Liver (tissue), 8 donors: ENCODE measurements at regions not wholly inside any gene's neighbourhood (a gene's known extent, or its start where the extent isn't known, plus 50 kb on each side); places are given as distances from the start of the nearest gene placed in this dataset.
"Not testable (repeated sequence)": the region's sequence is repeated elsewhere in the genome, so short reads cannot be mapped to it uniquely, and the experiment has no call there.

Source experiments
- DNase-seq: peaks from one replicate; pipeline ENCODE4 v3.0.0-alpha.2; 2017; ENCODE audit warnings: low spot score
- H3K27ac ChIP-seq, 2 donors: one replicate each; pipeline ENCODE4 v1.7.0; 2013; ENCODE audit warnings: inconsistent platforms in 2 of 2, low read length in 2 of 2, control low read depth in 1 of 2, low read depth in 1 of 2, mild to moderate bottlenecking in 1 of 2
- H3K27me3 ChIP-seq, 4 donors: one replicate each; pipeline versions ENCODE4 v1.6.1 to v1.7.0; 2013; ENCODE audit warnings: low read length in 3 of 4, inconsistent platforms in 1 of 4, mild to moderate bottlenecking in 1 of 4, moderate library complexity in 1 of 4; ENCODE audit not compliant: control insufficient read depth in 4 of 4, insufficient read depth in 4 of 4
- H3K36me3 ChIP-seq, 4 donors: one replicate each; pipeline versions ENCODE4 v1.6.1 to v1.7.0; 2013; ENCODE audit warnings: low read length in 3 of 4, mild to moderate bottlenecking in 3 of 4, low read depth in 1 of 4, moderate library complexity in 1 of 4; ENCODE audit not compliant: control insufficient read depth in 4 of 4, insufficient read depth in 3 of 4
- H3K4me1 ChIP-seq, 4 donors: one replicate each; pipeline versions ENCODE4 v1.6.1 to v1.7.0; 2013; ENCODE audit warnings: low read length in 3 of 4, mild to moderate bottlenecking in 3 of 4, moderate library complexity in 1 of 4; ENCODE audit not compliant: control insufficient read depth in 4 of 4, insufficient read depth in 4 of 4
- H3K4me3 ChIP-seq, 3 donors: one replicate each; pipeline versions ENCODE4 v1.6.1 to v1.7.0; 2013; ENCODE audit warnings: low read length in 3 of 3, control low read depth in 1 of 3, low read depth in 1 of 3, mild to moderate bottlenecking in 1 of 3
- H3K9ac ChIP-seq, 2 donors: one replicate each; pipeline ENCODE4 v1.7.0; 2013; ENCODE audit warnings: low read length in 2 of 2, mild to moderate bottlenecking in 2 of 2, moderate library complexity in 2 of 2, control low read depth in 1 of 2, low read depth in 1 of 2
- H3K9me3 ChIP-seq, 4 donors: one replicate each; pipeline versions ENCODE4 v1.6.1 to v1.7.0; 2013; ENCODE audit warnings: low read length in 3 of 4; ENCODE audit not compliant: control insufficient read depth in 4 of 4
- EGR1 ChIP-seq, 2 donors: IDR thresholded peaks; 2 replicates each; pipeline ENCODE4 v1.6.1; 2016 to 2018; ENCODE audit warnings: antibody characterized with exemption in 2 of 2, low read depth in 2 of 2
- FOXA1 ChIP-seq: IDR thresholded peaks from 2 replicates; pipeline ENCODE4 v1.6.1; 2016; ENCODE audit warnings: antibody characterized with exemption
- FOXA2 ChIP-seq: IDR thresholded peaks from 2 replicates; pipeline ENCODE4 v1.6.1; 2016; ENCODE audit warnings: antibody characterized with exemption
- GABPA ChIP-seq, 2 donors: IDR thresholded peaks in 1 of 2; conservative IDR thresholded peaks in 1 of 2; 2 replicates each; pipeline ENCODE4 v1.6.1; 2016; ENCODE audit warnings: antibody characterized with exemption in 2 of 2, mild to moderate bottlenecking in 1 of 2, moderate library complexity in 1 of 2
- HNF4G ChIP-seq: IDR thresholded peaks from 2 replicates; pipeline ENCODE4 v1.6.1; 2016; ENCODE audit warnings: antibody characterized with exemption
- JUND ChIP-seq, 2 donors: IDR thresholded peaks; 2 replicates each; pipeline ENCODE4 v1.6.1; 2016; ENCODE audit warnings: antibody characterized with exemption in 2 of 2
- NR2F2 ChIP-seq: IDR thresholded peaks from 2 replicates; pipeline ENCODE4 v1.6.1; 2016; ENCODE audit warnings: antibody characterized with exemption
- RAD21 ChIP-seq, 2 donors: IDR thresholded peaks; 2 replicates each; pipeline ENCODE4 v1.6.1; 2016; ENCODE audit warnings: antibody characterized with exemption in 2 of 2, mild to moderate bottlenecking in 2 of 2
- SP1 ChIP-seq: IDR thresholded peaks from 2 replicates; pipeline ENCODE4 v1.6.1; 2018; ENCODE audit warnings: antibody characterized with exemption, mild to moderate bottlenecking
- TAF1 ChIP-seq: conservative IDR thresholded peaks from 2 replicates; pipeline ENCODE4 v1.6.1; 2016; ENCODE audit warnings: antibody characterized with exemption, mild to moderate bottlenecking
- YY1 ChIP-seq: IDR thresholded peaks from 2 replicates; pipeline ENCODE4 v1.6.1; 2016; ENCODE audit warnings: antibody characterized with exemption, mild to moderate bottlenecking
- WGBS: extraction: QIAGEN DNeasy Blood & Tissue Kit; methylation state at CpG from one replicate; pipeline ENCODE4 v1.1.7; 2013; 5-methylcytosine and 5-hydroxymethylcytosine counted together
- TF ChIP-seq, protein P1 (sequence below): IDR thresholded peaks from 2 replicates; pipeline ENCODE4 v1.6.1; 2016; ENCODE audit warnings: antibody characterized with exemption
- TF ChIP-seq, protein P2 (sequence below): IDR thresholded peaks from 2 replicates; pipeline ENCODE4 v1.6.1; 2016; ENCODE audit warnings: antibody characterized with exemption
- TF ChIP-seq, protein P3 (sequence below): IDR thresholded peaks from 2 replicates; pipeline ENCODE4 v1.6.1; 2016; ENCODE audit warnings: antibody characterized with exemption
- TF ChIP-seq, protein P4 (sequence below): fragments of 150-350 bp; IDR thresholded peaks from 2 replicates; pipeline ENCODE4 v1.5.1; 2017; ENCODE audit warnings: improper control_type of control experiment, low read depth, low read length; ENCODE audit not compliant: missing input control
- donor health status: healthy.
- donor health status: healthy.
- donor health status: healthy.
- donor health status: healthy.
- donor health status: healthy.

DNA sequence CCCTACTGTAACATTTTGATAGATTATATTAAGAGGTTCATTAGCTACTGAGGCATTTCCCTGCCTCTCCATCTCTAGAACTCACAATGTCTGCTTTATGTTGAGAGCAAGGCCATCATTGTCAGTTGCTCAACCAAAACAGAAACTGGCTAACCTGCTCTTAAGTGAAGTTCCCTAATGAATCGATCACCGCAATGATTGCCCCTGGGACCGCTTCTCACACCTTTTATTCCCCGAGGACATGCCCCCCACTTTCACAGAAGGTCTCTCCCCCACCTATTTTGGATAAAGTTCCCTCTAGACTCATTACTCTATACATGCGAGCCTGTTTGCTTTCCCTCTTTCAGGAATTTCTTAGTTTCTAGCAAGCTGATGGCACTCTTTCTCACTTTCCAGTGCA lies 108.8 kb downstream of the FAM217A start:
- TF ChIP-seq HNF4G (no peak), FOXA1 (no peak), GABPA (IDR thresholded peaks at IDR 0.05 in 1 of 2, conservative IDR thresholded peaks at IDR 0.05 in 1 of 2) (no peak)
- no peaks in the 10 kb centered on the region for H3K27me3 ChIP-seq
- no peak overlapping the region for H3K4me3 ChIP-seq
- H3K4me1 ChIP-seq, result no peaks in the 10 kb centered on the region
- H3K9me3 ChIP-seq, result no peaks in the 10 kb centered on the region
- 94% methylated on average over 5 of the region's 5 CpGs for WGBS
- no peak overlapping the region for H3K27ac ChIP-seq
- H3K36me3 ChIP-seq, result no peaks in the 10 kb centered on the region
- no peak overlapping the region for H3K9ac ChIP-seq
- no peak for DNase-seq

DNA sequence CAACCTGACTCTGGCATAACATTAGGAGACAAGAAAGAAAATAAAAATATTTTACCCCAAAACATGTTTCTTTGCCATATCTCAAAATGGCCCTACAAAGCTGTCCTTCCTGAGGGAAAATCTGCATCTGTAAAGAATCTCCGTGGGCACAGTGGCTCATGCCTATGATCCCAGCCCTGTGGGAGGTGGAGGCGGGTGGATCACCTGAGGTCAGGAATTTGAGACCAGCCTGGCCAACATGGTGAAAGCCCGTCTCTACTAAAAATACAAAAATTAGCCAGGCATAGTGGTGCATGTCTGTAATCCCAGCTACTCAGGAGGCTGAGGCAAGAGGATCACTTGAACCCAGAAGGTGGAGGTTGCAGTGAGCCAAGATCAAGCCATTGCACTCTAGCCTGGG lies 105.8 kb downstream of the FAM217A start:
- H3K4me3 ChIP-seq, H3K9ac ChIP-seq, H3K27me3 ChIP-seq, H3K27ac ChIP-seq, H3K9me3 ChIP-seq, H3K36me3 ChIP-seq, H3K4me1 ChIP-seq, DNase-seq: not testable (repeated sequence)
- 92% methylated on average over 3 of the region's 3 CpGs for WGBS

DNA sequence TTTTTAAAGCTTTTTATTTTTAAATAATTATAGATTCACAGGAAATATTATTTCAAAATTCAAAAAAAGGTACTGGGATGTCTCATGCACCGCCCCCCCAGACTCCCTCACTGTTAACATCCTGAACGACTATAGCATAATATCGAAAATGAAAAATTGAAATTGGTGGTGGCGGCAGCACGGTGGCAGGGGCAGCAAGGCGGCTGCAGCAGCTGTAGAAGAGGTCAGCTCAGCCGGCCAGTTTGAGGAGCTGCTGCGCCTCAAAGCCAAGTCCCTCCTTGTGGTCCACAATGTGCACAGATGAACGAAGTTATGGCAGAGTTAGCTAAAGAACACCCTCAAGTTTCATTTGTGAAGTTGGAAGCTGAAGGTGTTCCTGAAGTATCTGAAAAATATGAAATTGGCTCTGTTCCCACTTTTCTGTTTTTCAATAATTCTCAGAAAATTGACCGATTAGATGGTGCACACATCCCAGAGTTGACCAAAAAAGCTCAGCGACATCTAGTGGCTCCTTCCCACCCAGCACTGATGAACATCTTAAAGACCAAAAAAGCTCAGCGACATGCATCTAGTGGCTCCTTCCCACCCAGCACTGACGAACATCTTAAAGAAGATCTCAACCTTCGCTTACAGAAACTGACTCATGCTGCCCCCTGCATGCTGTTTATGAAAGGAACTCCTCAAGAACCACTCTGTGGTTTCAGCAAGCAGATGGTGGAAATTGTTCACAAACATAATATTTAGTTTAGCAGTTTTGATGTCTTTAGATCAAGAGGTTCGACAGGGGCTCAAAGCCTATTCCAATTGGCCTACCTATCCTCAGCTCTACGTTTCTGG lies 100.8 kb downstream of the FAM217A start:
- Histone ChIP-seq H3K27ac (no peak overlapping the region), H3K27me3 (no peaks in the 10 kb centered on the region), H3K4me3 (no peak overlapping the region), H3K9ac (no peak overlapping the region), H3K36me3 (no peaks in the 10 kb centered on the region), H3K9me3 (no peaks in the 10 kb centered on the region), H3K4me1 (peaks cover 0 to 3% (median 0%) of the 10 kb centered on the region in 4 donors)
- TF ChIP-seq, protein P1, sequence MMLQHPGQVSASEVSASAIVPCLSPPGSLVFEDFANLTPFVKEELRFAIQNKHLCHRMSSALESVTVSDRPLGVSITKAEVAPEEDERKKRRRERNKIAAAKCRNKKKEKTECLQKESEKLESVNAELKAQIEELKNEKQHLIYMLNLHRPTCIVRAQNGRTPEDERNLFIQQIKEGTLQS, result no peak
- TF ChIP-seq FOXA2, result no peak
- TF ChIP-seq HNF4G, result no peak
- no peak for TF ChIP-seq TAF1
- peak; percentile 13 for TF ChIP-seq NR2F2
- TF ChIP-seq, protein P2, sequence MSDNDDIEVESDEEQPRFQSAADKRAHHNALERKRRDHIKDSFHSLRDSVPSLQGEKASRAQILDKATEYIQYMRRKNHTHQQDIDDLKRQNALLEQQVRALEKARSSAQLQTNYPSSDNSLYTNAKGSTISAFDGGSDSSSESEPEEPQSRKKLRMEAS, result no peak
- no peak for TF ChIP-seq YY1
- no peak for TF ChIP-seq EGR1 (IDR thresholded peaks at IDR 0.05; ENCODE audit: low read depth in 2 of 2)
- TF ChIP-seq JUND (IDR thresholded peaks at IDR 0.05), result no peak
- TF ChIP-seq, protein P3, sequence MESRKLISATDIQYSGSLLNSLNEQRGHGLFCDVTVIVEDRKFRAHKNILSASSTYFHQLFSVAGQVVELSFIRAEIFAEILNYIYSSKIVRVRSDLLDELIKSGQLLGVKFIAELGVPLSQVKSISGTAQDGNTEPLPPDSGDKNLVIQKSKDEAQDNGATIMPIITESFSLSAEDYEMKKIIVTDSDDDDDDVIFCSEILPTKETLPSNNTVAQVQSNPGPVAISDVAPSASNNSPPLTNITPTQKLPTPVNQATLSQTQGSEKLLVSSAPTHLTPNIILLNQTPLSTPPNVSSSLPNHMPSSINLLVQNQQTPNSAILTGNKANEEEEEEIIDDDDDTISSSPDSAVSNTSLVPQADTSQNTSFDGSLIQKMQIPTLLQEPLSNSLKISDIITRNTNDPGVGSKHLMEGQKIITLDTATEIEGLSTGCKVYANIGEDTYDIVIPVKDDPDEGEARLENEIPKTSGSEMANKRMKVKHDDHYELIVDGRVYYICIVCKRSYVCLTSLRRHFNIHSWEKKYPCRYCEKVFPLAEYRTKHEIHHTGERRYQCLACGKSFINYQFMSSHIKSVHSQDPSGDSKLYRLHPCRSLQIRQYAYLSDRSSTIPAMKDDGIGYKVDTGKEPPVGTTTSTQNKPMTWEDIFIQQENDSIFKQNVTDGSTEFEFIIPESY, result no peak
- no peak for TF ChIP-seq GABPA (IDR thresholded peaks at IDR 0.05 in 1 of 2, conservative IDR thresholded peaks at IDR 0.05 in 1 of 2)
- no peak for TF ChIP-seq SP1
- peak; percentile 76 to 84 for TF ChIP-seq RAD21 (IDR thresholded peaks at IDR 0.05)
- TF ChIP-seq, protein P4, sequence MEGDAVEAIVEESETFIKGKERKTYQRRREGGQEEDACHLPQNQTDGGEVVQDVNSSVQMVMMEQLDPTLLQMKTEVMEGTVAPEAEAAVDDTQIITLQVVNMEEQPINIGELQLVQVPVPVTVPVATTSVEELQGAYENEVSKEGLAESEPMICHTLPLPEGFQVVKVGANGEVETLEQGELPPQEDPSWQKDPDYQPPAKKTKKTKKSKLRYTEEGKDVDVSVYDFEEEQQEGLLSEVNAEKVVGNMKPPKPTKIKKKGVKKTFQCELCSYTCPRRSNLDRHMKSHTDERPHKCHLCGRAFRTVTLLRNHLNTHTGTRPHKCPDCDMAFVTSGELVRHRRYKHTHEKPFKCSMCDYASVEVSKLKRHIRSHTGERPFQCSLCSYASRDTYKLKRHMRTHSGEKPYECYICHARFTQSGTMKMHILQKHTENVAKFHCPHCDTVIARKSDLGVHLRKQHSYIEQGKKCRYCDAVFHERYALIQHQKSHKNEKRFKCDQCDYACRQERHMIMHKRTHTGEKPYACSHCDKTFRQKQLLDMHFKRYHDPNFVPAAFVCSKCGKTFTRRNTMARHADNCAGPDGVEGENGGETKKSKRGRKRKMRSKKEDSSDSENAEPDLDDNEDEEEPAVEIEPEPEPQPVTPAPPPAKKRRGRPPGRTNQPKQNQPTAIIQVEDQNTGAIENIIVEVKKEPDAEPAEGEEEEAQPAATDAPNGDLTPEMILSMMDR, result peak; percentile 56
- no peak for TF ChIP-seq FOXA1
- WGBS, result 56% methylated on average over 16 of the region's 16 CpGs
- DNase-seq, result no peak

DNA sequence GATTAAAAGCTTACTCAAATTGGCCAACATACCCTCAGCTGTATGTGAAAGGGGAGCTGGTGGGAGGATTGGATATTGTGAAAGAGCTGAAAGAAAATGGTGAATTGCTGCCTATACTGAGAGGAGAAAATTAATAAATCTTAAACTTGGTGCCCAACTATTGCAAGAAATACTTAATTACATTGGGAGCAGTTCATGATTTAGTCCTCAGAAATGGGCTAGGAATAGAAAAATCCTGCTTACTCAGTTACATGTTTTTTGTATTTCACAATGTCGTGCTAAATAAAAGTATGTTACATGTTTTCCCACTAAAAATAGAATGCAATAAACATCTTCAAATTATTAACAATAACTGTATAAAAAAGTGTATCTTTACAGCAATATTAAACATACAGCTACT lies 100.0 kb downstream of the FAM217A start:
- H3K36me3 ChIP-seq, DNase-seq, H3K9ac ChIP-seq, H3K4me1 ChIP-seq, H3K27ac ChIP-seq, H3K27me3 ChIP-seq, H3K4me3 ChIP-seq, H3K9me3 ChIP-seq: not testable (repeated sequence)
- WGBS, result 87% methylated on average over 1 of the region's 1 CpG
